Mesodermal cell (in vitro differentiated cells): ENCODE measurements at regions not wholly inside any gene's neighbourhood (a gene's known extent, or its start where the extent isn't known, plus 50 kb on each side); places are given as distances from the start of the nearest gene placed in this dataset.

ENCODE experiments used
- H3K27ac ChIP-seq: 2 replicates; pipeline ENCODE4 v1.7.0; 2013; ENCODE audit warnings: mild to moderate bottlenecking, low read depth, low read length, moderate library complexity; ENCODE audit not compliant: severe bottlenecking
- H3K36me3 ChIP-seq: 2 replicates; pipeline ENCODE4 v1.7.1; 2013; ENCODE audit warnings: mild to moderate bottlenecking, low read length, moderate library complexity; ENCODE audit not compliant: control insufficient read depth, insufficient read depth
- H3K4me1 ChIP-seq: one replicate; pipeline ENCODE4 v1.7.1; 2013; ENCODE audit warnings: mild to moderate bottlenecking, low read length; ENCODE audit not compliant: insufficient read depth, control insufficient read depth, poor library complexity, severe bottlenecking
- H3K4me3 ChIP-seq: 2 replicates; pipeline ENCODE4 v1.7.0; 2013; ENCODE audit warnings: low read length, control low read depth, mild to moderate bottlenecking; ENCODE audit not compliant: insufficient read depth, poor library complexity, severe bottlenecking; ENCODE audit errors: extremely low read depth
- H3K9me3 ChIP-seq: 2 replicates; pipeline ENCODE4 v1.7.1; 2013; ENCODE audit warnings: mild to moderate bottlenecking, low read length, moderate library complexity; ENCODE audit not compliant: control insufficient read depth
- WGBS, 2 experiments: methylation state at CpG; one replicate each; pipeline ENCODE4 v1.1.5; 2013; ENCODE audit warnings: missing lambda C conversion rate in 2 of 2; ENCODE audit not compliant: insufficient coverage in 2 of 2; 5-methylcytosine and 5-hydroxymethylcytosine counted together

- no peaks in the 10 kb centered on the region for H3K36me3 ChIP-seq
- no peaks in the 10 kb centered on the region for H3K4me1 ChIP-seq
- no peak overlapping the region for H3K4me3 ChIP-seq
- 67% methylated on average over 1 of the region's 1 CpG; no CpG with 5 or more reads in 1 of the 2 experiments for WGBS, 2 experiments
- H3K9me3 ChIP-seq: no peaks in the 10 kb centered on the region
- H3K27ac ChIP-seq: no peak overlapping the region
Observed at GRCh38 chr6:141169419-141169818, 963.3 kb upstream of the GJE1 start.

- no peak overlapping the region for H3K27ac ChIP-seq
- no peaks in the 10 kb centered on the region for H3K4me1 ChIP-seq
- 90 to 94% methylated on average over 11 to 20 of the region's 20 CpGs for WGBS, 2 experiments
- H3K9me3 ChIP-seq: no peaks in the 10 kb centered on the region
- H3K36me3 ChIP-seq: no peaks in the 10 kb centered on the region
- no peak overlapping the region for H3K4me3 ChIP-seq
Observed at GRCh38 chr6:141167945-141168344, 964.8 kb upstream of the GJE1 start.

GRCh38 chr6:141165002-141165665, 967.6 kb upstream of the GJE1 start:
- no peaks in the 10 kb centered on the region for H3K36me3 ChIP-seq
- H3K27ac ChIP-seq: no peak overlapping the region
- H3K4me1 ChIP-seq: no peaks in the 10 kb centered on the region
- 40 to 67% methylated on average over 1 of the region's 1 CpG for WGBS, 2 experiments
- no peak overlapping the region for H3K4me3 ChIP-seq
- H3K9me3 ChIP-seq: no peaks in the 10 kb centered on the region

- Histone ChIP-seq H3K9me3 (no peaks in the 10 kb centered on the region), H3K4me3 (no peak overlapping the region), H3K27ac (no peak overlapping the region), H3K4me1 (no peaks in the 10 kb centered on the region), H3K36me3 (no peaks in the 10 kb centered on the region)
- WGBS, 2 experiments: 92% methylated on average over 3 of the region's 4 CpGs; no CpG with 5 or more reads in 1 of the 2 experiments
Observed at GRCh38 chr6:141164042-141164743, 968.5 kb upstream of the GJE1 start.

GRCh38 chr6:141163107-141163506, 969.6 kb upstream of the GJE1 start:
- H3K27ac ChIP-seq: no peak overlapping the region
- no peak overlapping the region for H3K4me3 ChIP-seq
- H3K4me1 ChIP-seq: no peaks in the 10 kb centered on the region
- no peaks in the 10 kb centered on the region for H3K9me3 ChIP-seq
- no peaks in the 10 kb centered on the region for H3K36me3 ChIP-seq

- no peaks in the 10 kb centered on the region for H3K9me3 ChIP-seq
- no peaks in the 10 kb centered on the region for H3K36me3 ChIP-seq
Observed at GRCh38 chr6:141158740-141159139, 974.0 kb upstream of the GJE1 start.

GRCh38 chr6:141153563-141153962, 979.2 kb upstream of the GJE1 start:
- no peaks in the 10 kb centered on the region for H3K4me1 ChIP-seq
- no CpG with 5 or more reads among the region's 2 CpGs for WGBS, 2 experiments
- peaks cover 4% of the 10 kb centered on the region for H3K9me3 ChIP-seq
- no peaks in the 10 kb centered on the region for H3K36me3 ChIP-seq
- no peak overlapping the region for H3K4me3 ChIP-seq
- no peak overlapping the region for H3K27ac ChIP-seq

More at GRCh38 chr6:141158740-141159139, 974.0 kb upstream of the GJE1 start:
- no peaks in the 10 kb centered on the region for H3K4me1 ChIP-seq
- no peak overlapping the region for H3K4me3 ChIP-seq
- H3K27ac ChIP-seq: no peak overlapping the region
- 100% methylated on average over 1 of the region's 1 CpG for whole genome bisulfite sequencing, 2 experiments

- H3K4me1 ChIP-seq: no peaks in the 10 kb centered on the region
- H3K27ac ChIP-seq: no peak overlapping the region
- H3K4me3 ChIP-seq: no peak overlapping the region
- H3K36me3 ChIP-seq: no peaks in the 10 kb centered on the region
- WGBS, 2 experiments: no CpG with 5 or more reads among the region's 1 CpG
- peaks cover 4% of the 10 kb centered on the region for H3K9me3 ChIP-seq
Observed at GRCh38 chr6:141152951-141153350, 979.8 kb upstream of the GJE1 start.

GRCh38 chr6:141151710-141152417, 980.9 kb upstream of the GJE1 start:
- Histone ChIP-seq H3K27ac (no peak overlapping the region), H3K4me1 (no peaks in the 10 kb centered on the region), H3K4me3 (no peak overlapping the region), H3K9me3 (peaks cover 4% of the 10 kb centered on the region), H3K36me3 (no peaks in the 10 kb centered on the region)
- 61 to 79% methylated on average over 2 of the region's 3 CpGs for WGBS, 2 experiments

GRCh38 chr6:141141870-141142269, 990.9 kb upstream of the GJE1 start:
- Histone ChIP-seq H3K9me3 (no peaks in the 10 kb centered on the region), H3K4me3 (no peak overlapping the region), H3K4me1 (no peaks in the 10 kb centered on the region), H3K36me3 (no peaks in the 10 kb centered on the region), H3K27ac (no peak overlapping the region)
- WGBS, 2 experiments: 83% methylated on average over 1 of the region's 2 CpGs; no CpG with 5 or more reads in 1 of the 2 experiments

GRCh38 chr6:141140905-141141304, 991.8 kb upstream of the GJE1 start:
- Histone ChIP-seq H3K4me3 (no peak overlapping the region), H3K9me3 (no peaks in the 10 kb centered on the region), H3K36me3 (no peaks in the 10 kb centered on the region), H3K4me1 (no peaks in the 10 kb centered on the region), H3K27ac (no peak overlapping the region)
